A673 (cell line): ENCODE measurements at regions not wholly inside any gene's neighbourhood (a gene's known extent, or its start where the extent isn't known, plus 50 kb on each side); places are given as distances from the start of the nearest gene placed in this dataset.

ENCODE experiments used
- BruUV-seq: library from RNA; stranded (reverse); fragments of 400-500 nt; replicated peaks from 2 replicates; lab custom pipeline; 2021; lab: Mats Ljungman, UMichigan
- CTCF ChIA-PET: fragments of 300-600 bp; sonication (Branson Sonifier 250); formaldehyde crosslinking; loops from one replicate; lab custom pipeline; 2022; ENCODE audit warnings: antibody characterized with exemption; lab: Charles Lee
- POLR2A ChIA-PET: fragments of 300-600 bp; sonication (Branson Sonifier 250); formaldehyde crosslinking; loops from one replicate; lab custom pipeline; 2022; ENCODE audit warnings: antibody characterized with exemption; ENCODE audit not compliant: low non-redundant PET; lab: Charles Lee
- DNase-seq: peaks from one replicate; pipeline ENCODE4 v3.0.0-alpha.2; 2015; ENCODE audit warnings: low spot score
- H3K27ac ChIP-seq: fragments of 200-600 bp; sonication (generic); 2 replicates; pipeline ENCODE4 v1.5.1; 2016; ENCODE audit warnings: mixed run types, low read depth, mild to moderate bottlenecking, mixed read lengths, antibody characterized with exemption, low read length; ENCODE audit not compliant: poor library complexity, severe bottlenecking
- H3K27me3 ChIP-seq: fragments of 200-600 bp; sonication (generic); replicated peaks from 2 replicates; pipeline ENCODE4 v1.6.1; 2017; ENCODE audit warnings: mixed run types, low read depth, mild to moderate bottlenecking, mixed read lengths, antibody characterized with exemption, low read length; ENCODE audit not compliant: insufficient read depth, poor library complexity
- H3K36me3 ChIP-seq: fragments of 200-600 bp; sonication (generic); 2 replicates; pipeline ENCODE4 v1.6.1; 2016; ENCODE audit warnings: mixed run types, mild to moderate bottlenecking, mixed read lengths, antibody characterized with exemption, low read length; ENCODE audit not compliant: insufficient read depth, poor library complexity, severe bottlenecking
- H3K4me1 ChIP-seq: fragments of 200-600 bp; sonication (generic); 2 replicates; pipeline ENCODE4 v1.6.1; 2017; ENCODE audit warnings: mixed run types, mild to moderate bottlenecking, mixed read lengths, antibody characterized with exemption, low read length; ENCODE audit not compliant: insufficient read depth, poor library complexity, severe bottlenecking
- H3K4me3 ChIP-seq: fragments of 200-600 bp; sonication (generic); 2 replicates; pipeline ENCODE4 v1.5.1; 2016; ENCODE audit warnings: low read depth, mixed run types, mild to moderate bottlenecking, mixed read lengths, low read length; ENCODE audit not compliant: poor library complexity, severe bottlenecking
- H3K9me3 ChIP-seq: fragments of 200-600 bp; sonication (generic); 2 replicates; pipeline ENCODE4 v1.6.1; 2016; ENCODE audit warnings: mixed run types, low read depth, mild to moderate bottlenecking, mixed read lengths, antibody characterized with exemption, low read length; ENCODE audit not compliant: poor library complexity, severe bottlenecking
- CTCF ChIP-seq: fragments of 300-800, 200-600 bp; sonication (generic); conservative IDR thresholded peaks from 2 replicates; pipeline ENCODE4 v1.5.1; 2017; ENCODE audit warnings: low read depth, mild to moderate bottlenecking, antibody characterized with exemption, low read length, moderate library complexity, mixed read lengths
- EZH2 ChIP-seq: fragments of 200-600 bp; sonication (generic); IDR thresholded peaks from 2 replicates; pipeline ENCODE4 v1.6.1; 2017; ENCODE audit warnings: borderline replicate concordance, low read depth, mild to moderate bottlenecking, mixed read lengths, antibody characterized with exemption, low read length; ENCODE audit not compliant: poor library complexity, severe bottlenecking
- intact Hi-C: fragments of 100-400 bp; cut with micrococcal nuclease; formaldehyde crosslinking; loops from one replicate; pipeline ENCODE4 v1.10.0; 2022; ENCODE audit not compliant: unreplicated experiment

- ChIA-PET CTCF (no interaction called here), POLR2A (no interaction called here)
- DNase-seq: no peak
- Histone ChIP-seq H3K4me3 (no peak overlapping the region), H3K9me3 (no peaks in the 10 kb centered on the region), H3K27ac (no peak overlapping the region), H3K27me3 (no peaks in the 10 kb centered on the region), H3K36me3 (no peaks in the 10 kb centered on the region), H3K4me1 (no peaks in the 10 kb centered on the region)
- BruUV-seq: no TSS peak
- no peak for TF ChIP-seq EZH2
- no peak for TF ChIP-seq CTCF
- intact Hi-C loops: no loop called here
These were observed 1053.2 kb downstream of the TAF11L14 start for GRCh38 chr5:18687429-18687828.

DNA sequence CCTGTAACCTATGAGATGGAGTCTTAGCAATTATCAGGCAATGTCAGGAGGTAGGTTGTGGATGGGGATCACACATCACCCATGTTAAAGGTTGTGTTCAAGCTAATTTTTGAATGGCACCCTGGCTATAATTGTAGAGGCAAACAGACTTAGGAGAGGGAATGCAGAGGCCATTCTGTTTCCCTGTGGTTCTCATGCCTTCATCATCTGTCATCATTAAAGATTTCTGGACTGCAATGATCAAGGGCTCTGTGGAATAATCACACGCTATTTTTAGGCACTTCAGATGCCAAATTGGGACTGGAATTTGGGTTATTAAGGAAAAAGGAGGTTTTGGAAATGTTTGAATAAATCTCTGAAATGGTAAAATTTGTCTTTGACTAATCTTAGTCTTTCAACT lies 1065.4 kb downstream of the TAF11L14 start:
- ChIA-PET POLR2A (no interaction called here), CTCF (interaction anchor here (0.6 to 0.9 kb wide), 2 partner anchors 81 to 234 kb away, joined by 4 to 8 read pairs; no protein-coding TSS in a partner anchor)

DNA sequence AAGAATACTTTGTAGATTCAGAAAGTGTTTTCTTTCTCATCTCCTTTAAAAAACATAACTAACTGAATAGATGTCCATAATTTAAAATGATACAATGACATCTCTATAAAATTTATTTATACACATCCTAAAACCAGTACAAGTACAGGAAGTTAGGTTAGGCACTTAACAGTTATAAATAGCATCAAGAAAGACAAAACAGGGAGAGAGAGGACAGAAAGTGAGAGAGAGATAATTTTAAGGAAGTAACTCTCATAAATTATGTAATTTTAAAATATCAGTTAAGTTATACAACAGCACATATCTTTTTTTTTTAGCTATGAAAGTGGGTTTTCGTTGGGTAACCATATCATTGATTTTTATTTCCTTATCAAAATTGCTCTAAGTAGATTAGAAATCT lies 1068.6 kb downstream of the TAF11L14 start:
- Histone ChIP-seq H3K27me3 (no peaks in the 10 kb centered on the region), H3K36me3 (no peaks in the 10 kb centered on the region), H3K27ac (no peak overlapping the region), H3K4me1 (no peaks in the 10 kb centered on the region), H3K4me3 (no peak overlapping the region), H3K9me3 (no peaks in the 10 kb centered on the region)
- POLR2A ChIA-PET: no interaction called here
- TF ChIP-seq EZH2 (no peak), CTCF (no peak)
- BruUV-seq: no TSS peak
- CTCF ChIA-PET: no interaction called here
- no peak for DNase-seq
- intact Hi-C loops: no loop called here

More for the DNA sequence above, 1065.4 kb downstream of the TAF11L14 start:
- no peaks in the 10 kb centered on the region for H3K36me3 ChIP-seq
- H3K9me3 ChIP-seq: no peaks in the 10 kb centered on the region
- no peaks in the 10 kb centered on the region for H3K27me3 ChIP-seq
- DNase-seq: no peak
- H3K27ac ChIP-seq: no peak overlapping the region
- no peaks in the 10 kb centered on the region for H3K4me1 ChIP-seq
- H3K4me3 ChIP-seq: no peak overlapping the region
- intact Hi-C loops: loop anchor here (2.0 kb wide), 1 partner anchor 305 kb away; no protein-coding TSS in a partner anchor
- TF ChIP-seq CTCF: no peak
- no peak for TF ChIP-seq EZH2
- BruUV-seq: no TSS peak
